ENCODE measurements at regions not wholly inside any gene's neighbourhood (a gene's known extent, or its start where the extent isn't known, plus 50 kb on each side); places are given as distances from the start of the nearest gene placed in this dataset.
"Not testable (repeated sequence)": the region's sequence is repeated elsewhere in the genome, so short reads cannot be mapped to it uniquely, and the experiment has no call there.

GRCh38 chr16:85448557-85449190 lies 164.4 kb upstream of the GSE1 start:
- H3K9me3 ChIP-seq (ENCODE audit: insufficient read depth, low read length, severe bottlenecking): no peaks in the 10 kb centered on the region
- no peaks in the 10 kb centered on the region for H3K36me3 ChIP-seq (ENCODE audit: insufficient read depth, low read length)
- peak overlapping the region; percentile 23; the same call in 1 of the 2 replicates for H2AFZ ChIP-seq (ENCODE audit: low read depth, low read length)
- H3K79me2 ChIP-seq (ENCODE audit: insufficient read depth, low read length): no peaks in the 10 kb centered on the region
- no peaks in the 10 kb centered on the region for H3K27me3 ChIP-seq (ENCODE audit: insufficient read depth, low read length, poor library complexity)
- DNase-seq (peak; percentile 98), ATAC-seq (ENCODE audit: insufficient read depth, low read depth) (peak; percentile 76)
- H4K20me1 ChIP-seq (ENCODE audit: insufficient read depth, low read length): no peaks in the 10 kb centered on the region
- H3K4me2 ChIP-seq (ENCODE audit: insufficient read depth, low read length): peak overlapping the region; percentile 59
- H3K9ac ChIP-seq (ENCODE audit: low read depth, low read length): peak overlapping the region; percentile 65
- peaks cover 94% of the 10 kb centered on the region for H3K4me1 ChIP-seq (ENCODE audit: insufficient read depth, low read length)
- TF ChIP-seq EZH2 (IDR thresholded peaks at IDR 0.05; ENCODE audit: borderline replicate concordance, low read depth, low read length, severe bottlenecking) (no peak), CTCF (IDR thresholded peaks at IDR 0.05; ENCODE audit: borderline replicate concordance, extremely low read depth, low read length, poor library complexity, severe bottlenecking) (no peak)
- peak overlapping the region in 1 of 2 experiments; percentile 14; a peak in 1 of 4 replicates for H3K4me3 ChIP-seq (ENCODE audit: low read depth in 1 of 2, low read length in 2 of 2)
- H3K27ac ChIP-seq (ENCODE audit: low read length): peak overlapping the region; percentile 99

- peak overlapping the region; percentile 65 for H3K9ac ChIP-seq (ENCODE audit: low read depth, low read length)
Observed at GRCh38 chr16:85449191-85449884, 163.8 kb upstream of the GSE1 start.

GRCh38 chr16:85449885-85450245 lies 163.3 kb upstream of the GSE1 start:
- H3K9me3 ChIP-seq (ENCODE audit: insufficient read depth, low read length, severe bottlenecking): no peaks in the 10 kb centered on the region

More at GRCh38 chr16:85449191-85449884, 163.8 kb upstream of the GSE1 start:
- DNase-seq (peak; percentile 90), ATAC-seq (ENCODE audit: insufficient read depth, low read depth) (peak; percentile 65)
- H3K4me3 ChIP-seq (ENCODE audit: low read depth in 1 of 2, low read length in 2 of 2): peak overlapping the region in 1 of 2 experiments; percentile 42; a peak in 2 of 4 replicates
- TF ChIP-seq EZH2 (IDR thresholded peaks at IDR 0.05; ENCODE audit: borderline replicate concordance, low read depth, low read length, severe bottlenecking): no peak
- peak; percentile 16 for TF ChIP-seq CTCF (IDR thresholded peaks at IDR 0.05; ENCODE audit: borderline replicate concordance, extremely low read depth, low read length, poor library complexity, severe bottlenecking)
- H3K27ac ChIP-seq (ENCODE audit: low read length): peak overlapping the region; percentile 99
- no peaks in the 10 kb centered on the region for H3K27me3 ChIP-seq (ENCODE audit: insufficient read depth, low read length, poor library complexity)
- no peaks in the 10 kb centered on the region for H3K36me3 ChIP-seq (ENCODE audit: insufficient read depth, low read length)
- H2AFZ ChIP-seq (ENCODE audit: low read depth, low read length): peak overlapping the region; percentile 21; the same call in 1 of the 2 replicates
- no peaks in the 10 kb centered on the region for H3K79me2 ChIP-seq (ENCODE audit: insufficient read depth, low read length)
- peaks cover 98% of the 10 kb centered on the region for H3K4me1 ChIP-seq (ENCODE audit: insufficient read depth, low read length)
- no peaks in the 10 kb centered on the region for H3K9me3 ChIP-seq (ENCODE audit: insufficient read depth, low read length, severe bottlenecking)
- H4K20me1 ChIP-seq (ENCODE audit: insufficient read depth, low read length): no peaks in the 10 kb centered on the region
- H3K4me2 ChIP-seq (ENCODE audit: insufficient read depth, low read length): peak overlapping the region; percentile 59

DNA sequence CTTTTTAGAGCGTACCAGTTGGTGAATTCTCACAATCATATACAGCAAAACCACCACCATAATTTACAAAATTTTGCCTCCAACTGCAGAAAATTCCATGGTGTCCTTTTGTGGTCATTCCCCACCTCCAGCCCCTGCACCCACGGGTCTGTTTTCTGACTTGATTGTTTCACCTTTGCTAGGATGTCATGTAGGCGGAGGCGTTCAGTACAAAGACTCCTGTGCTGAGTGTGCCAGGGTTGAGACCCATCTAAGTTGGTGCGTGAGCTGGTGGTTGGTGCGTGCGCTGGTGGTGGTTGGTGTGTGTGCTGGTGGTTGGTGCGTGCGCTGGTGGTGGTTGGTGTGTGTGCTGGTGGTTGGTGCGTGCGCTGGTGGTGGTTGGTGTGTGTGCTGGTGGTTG lies 162.0 kb upstream of the GSE1 start:
- peak; percentile 31 for DNase-seq
- ATAC-seq (ENCODE audit: insufficient read depth, low read depth); H3K4me3 ChIP-seq (ENCODE audit: low read depth in 1 of 2, low read length in 2 of 2); H3K4me2 ChIP-seq (ENCODE audit: insufficient read depth, low read length); H3K36me3 ChIP-seq (ENCODE audit: insufficient read depth, low read length); H3K9me3 ChIP-seq (ENCODE audit: insufficient read depth, low read length, severe bottlenecking); H4K20me1 ChIP-seq (ENCODE audit: insufficient read depth, low read length); H3K79me2 ChIP-seq (ENCODE audit: insufficient read depth, low read length); H3K27me3 ChIP-seq (ENCODE audit: insufficient read depth, low read length, poor library complexity); H2AFZ ChIP-seq (ENCODE audit: low read depth, low read length): not testable (repeated sequence)
- Histone ChIP-seq H3K9ac (ENCODE audit: low read depth, low read length) (peak overlapping the region; percentile 65; the same call in 1 of the 2 replicates), H3K4me1 (ENCODE audit: insufficient read depth, low read length) (peaks cover 98% of the 10 kb centered on the region), H3K27ac (ENCODE audit: low read length) (peak overlapping the region; percentile 99)

More at GRCh38 chr16:85449885-85450245, 163.3 kb upstream of the GSE1 start:
- DNase-seq: peak; percentile 57
- Histone ChIP-seq H3K27me3 (ENCODE audit: insufficient read depth, low read length, poor library complexity) (no peaks in the 10 kb centered on the region), H3K4me1 (ENCODE audit: insufficient read depth, low read length) (peaks cover 98% of the 10 kb centered on the region), H3K4me2 (ENCODE audit: insufficient read depth, low read length) (peak overlapping the region; percentile 59), H2AFZ (ENCODE audit: low read depth, low read length) (no peak overlapping the region), H3K27ac (ENCODE audit: low read length) (peak overlapping the region; percentile 99), H4K20me1 (ENCODE audit: insufficient read depth, low read length) (no peaks in the 10 kb centered on the region), H3K36me3 (ENCODE audit: insufficient read depth, low read length) (no peaks in the 10 kb centered on the region), H3K9ac (ENCODE audit: low read depth, low read length) (peak overlapping the region; percentile 65), H3K79me2 (ENCODE audit: insufficient read depth, low read length) (no peaks in the 10 kb centered on the region), H3K4me3 (ENCODE audit: low read depth in 1 of 2, low read length in 2 of 2) (peak overlapping the region in 1 of 2 experiments; percentile 42; a peak in 2 of 4 replicates)
- TF ChIP-seq CTCF (IDR thresholded peaks at IDR 0.05; ENCODE audit: borderline replicate concordance, extremely low read depth, low read length, poor library complexity, severe bottlenecking): no peak
- ATAC-seq (ENCODE audit: insufficient read depth, low read depth): no peak
